ENCODE measurements at regions not wholly inside any gene's neighbourhood (a gene's known extent, or its start where the extent isn't known, plus 50 kb on each side); places are given as distances from the start of the nearest gene placed in this dataset.
A peak's percentile ranks its signal among the peaks of the same experiment; 100 is the strongest.

DNA sequence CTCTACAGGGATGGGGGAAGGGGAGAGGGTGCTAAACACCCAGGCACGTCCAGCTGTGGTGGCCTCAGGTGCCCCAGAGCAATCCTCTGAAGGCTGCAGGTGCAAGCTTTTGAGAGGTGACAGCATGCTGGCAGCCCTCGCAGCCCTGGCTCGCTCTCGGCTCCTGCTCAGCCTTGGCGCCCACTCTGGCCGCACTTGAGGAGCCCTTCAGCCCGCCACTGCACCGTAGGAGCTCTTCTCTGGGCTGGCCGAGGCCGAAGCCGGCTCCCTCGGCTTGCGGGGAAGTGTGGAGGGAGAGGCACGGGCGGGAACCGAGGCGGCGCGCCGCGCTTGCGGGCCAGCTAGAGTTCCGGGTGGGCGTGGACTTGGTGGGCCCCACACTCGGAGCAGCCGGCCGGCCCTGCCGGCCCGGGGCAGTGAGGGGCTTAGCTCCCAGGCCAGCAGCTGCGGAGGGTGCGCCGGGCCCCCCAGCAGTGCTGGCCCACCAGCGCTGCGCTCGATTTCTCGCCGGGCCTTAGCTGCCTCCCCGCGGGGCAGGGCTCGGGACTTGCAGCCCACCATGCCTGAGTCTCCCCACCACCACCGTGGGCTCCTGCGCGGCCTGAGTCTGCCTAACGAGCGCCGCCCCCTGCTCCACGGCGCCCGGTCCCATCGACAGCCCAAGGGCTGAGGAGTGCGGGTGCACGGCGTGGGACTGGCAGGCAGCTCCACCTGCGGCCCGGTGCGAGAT, 112.1 kb downstream of the TRIM29 start:
- no peaks in the 10 kb centered on the region for H3K36me3 Mint-ChIP-seq
- H3K9me3 Mint-ChIP-seq = no peaks in the 10 kb centered on the region
- ATAC-seq = no peak
- H3K27ac Mint-ChIP-seq = no peak overlapping the region
- H3K27me3 Mint-ChIP-seq = peaks cover 47% of the 10 kb centered on the region
- no peak overlapping the region for H3K4me3 Mint-ChIP-seq
- no peaks in the 10 kb centered on the region for H3K4me1 Mint-ChIP-seq

DNA sequence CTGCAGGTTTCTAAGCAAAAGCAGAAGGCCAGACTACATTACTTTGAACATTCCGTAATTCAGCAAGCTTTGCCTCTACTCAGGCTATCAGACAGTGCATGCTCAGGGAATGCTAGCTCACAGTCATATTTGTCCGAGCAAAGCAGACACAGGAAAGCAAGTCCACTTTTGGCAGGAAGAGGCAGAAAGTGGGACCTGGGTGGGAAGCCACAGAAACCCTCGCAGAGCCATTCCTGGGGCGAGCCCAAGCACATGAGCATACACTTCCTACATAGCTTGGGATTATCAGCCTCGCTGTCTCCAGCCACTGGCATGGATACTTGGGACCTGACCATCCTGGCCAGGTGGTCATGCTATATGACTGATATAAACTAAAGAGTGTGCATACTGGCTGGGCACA, 113.3 kb downstream of the TRIM29 start:
- H3K36me3 Mint-ChIP-seq = no peaks in the 10 kb centered on the region
- no peaks in the 10 kb centered on the region for H3K9me3 Mint-ChIP-seq
- no peaks in the 10 kb centered on the region for H3K4me1 Mint-ChIP-seq
- ATAC-seq = no peak
- peaks cover 40% of the 10 kb centered on the region for H3K27me3 Mint-ChIP-seq
- H3K4me3 Mint-ChIP-seq = no peak overlapping the region
- no peak overlapping the region for H3K27ac Mint-ChIP-seq

DNA sequence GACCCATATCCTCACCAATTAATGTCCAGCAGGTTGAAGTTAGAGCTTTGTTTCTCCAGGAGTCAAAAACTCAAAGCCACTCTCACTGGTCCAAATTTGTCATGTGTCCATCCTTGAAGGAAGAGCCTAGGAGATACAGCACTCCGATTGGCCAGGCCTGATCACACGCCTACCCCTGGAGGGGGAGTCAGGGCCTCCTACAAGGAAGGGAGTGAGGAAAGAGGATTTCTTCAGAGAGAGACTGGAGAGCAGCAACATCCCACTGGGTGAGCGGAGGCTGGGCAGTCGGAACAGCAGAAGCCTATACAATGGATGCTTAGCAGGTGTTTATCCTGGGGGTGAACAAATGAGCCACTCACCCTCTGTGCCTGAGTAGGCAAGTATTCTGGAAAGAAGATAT, 113.9 kb downstream of the TRIM29 start:
- Mint-ChIP-seq H3K27ac (no peak overlapping the region), H3K9me3 (no peaks in the 10 kb centered on the region), H3K4me3 (no peak overlapping the region), H3K36me3 (no peaks in the 10 kb centered on the region), H3K27me3 (peaks cover 34% of the 10 kb centered on the region), H3K4me1 (no peaks in the 10 kb centered on the region)
- no peak for ATAC-seq

DNA sequence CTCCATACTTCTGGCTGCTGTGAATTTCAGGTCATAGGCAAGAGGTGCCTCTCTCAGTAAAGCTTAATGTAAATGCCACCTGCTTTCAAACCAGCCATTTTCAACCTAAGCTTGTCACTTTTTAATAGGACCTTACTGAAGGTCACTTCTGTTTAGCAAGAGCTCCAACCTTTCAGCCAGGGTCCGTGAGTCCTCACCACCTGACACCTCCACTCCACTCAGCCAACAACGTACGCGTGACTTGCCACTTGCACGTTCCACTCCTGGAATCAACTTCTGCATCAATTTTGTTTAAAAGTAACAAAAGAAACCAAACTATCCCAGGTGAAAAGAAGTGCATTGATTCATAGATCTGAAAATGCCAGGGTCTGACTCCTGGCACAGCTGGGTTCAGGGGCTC, 114.4 kb downstream of the TRIM29 start:
- H3K27ac Mint-ChIP-seq = no peak overlapping the region
- no peak overlapping the region for H3K4me3 Mint-ChIP-seq
- peaks cover 29% of the 10 kb centered on the region for H3K27me3 Mint-ChIP-seq
- no peaks in the 10 kb centered on the region for H3K36me3 Mint-ChIP-seq
- H3K9me3 Mint-ChIP-seq = no peaks in the 10 kb centered on the region
- ATAC-seq = no peak
- no peaks in the 10 kb centered on the region for H3K4me1 Mint-ChIP-seq

DNA sequence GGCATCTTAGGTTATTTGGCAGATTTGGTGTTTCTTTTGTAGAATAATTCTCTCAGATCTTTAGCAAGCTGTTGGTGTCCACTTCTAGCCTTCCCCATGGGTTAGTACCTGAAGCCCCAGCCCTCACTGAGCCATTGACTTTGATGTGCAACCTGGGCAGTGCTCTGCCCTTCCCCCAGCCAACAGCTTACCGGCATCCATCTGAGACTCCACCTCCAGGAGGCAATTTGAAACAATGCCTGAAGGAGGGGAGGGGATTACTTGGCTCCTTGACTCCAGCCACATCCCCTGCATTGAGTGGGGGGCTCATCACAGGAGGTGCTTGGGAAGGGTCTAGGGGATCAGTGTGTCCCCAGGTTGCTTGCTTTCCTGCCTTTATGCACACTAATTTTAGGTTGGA, 114.8 kb downstream of the TRIM29 start:
- Mint-ChIP-seq H3K4me1 (no peaks in the 10 kb centered on the region), H3K4me3 (no peak overlapping the region), H3K27me3 (peaks cover 26% of the 10 kb centered on the region), H3K9me3 (no peaks in the 10 kb centered on the region), H3K36me3 (no peaks in the 10 kb centered on the region), H3K27ac (no peak overlapping the region)
- ATAC-seq = no peak

DNA sequence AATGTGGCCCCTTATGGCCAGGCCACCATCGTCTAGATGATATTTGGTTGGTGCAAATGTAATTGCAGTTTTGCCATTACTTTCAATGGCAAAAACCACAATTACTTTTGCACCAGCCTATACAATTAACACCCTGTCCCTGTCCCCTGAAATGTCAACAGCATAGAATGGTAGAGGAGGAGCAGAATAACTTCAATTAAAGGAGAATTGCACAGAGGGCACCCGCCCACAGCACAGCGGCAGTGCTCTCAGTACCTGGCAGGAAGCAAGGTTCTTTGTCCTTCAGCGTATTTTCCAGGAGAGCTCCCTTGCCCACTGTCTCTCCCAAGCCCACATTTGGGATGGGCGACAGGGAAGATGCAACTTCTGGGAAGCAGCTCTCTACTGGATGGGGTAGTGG, 115.3 kb downstream of the TRIM29 start:
- Mint-ChIP-seq H3K4me1 (no peaks in the 10 kb centered on the region), H3K4me3 (no peak overlapping the region), H3K27me3 (peaks cover 30% of the 10 kb centered on the region), H3K27ac (no peak overlapping the region), H3K36me3 (no peaks in the 10 kb centered on the region), H3K9me3 (no peaks in the 10 kb centered on the region)
- no peak for ATAC-seq

DNA sequence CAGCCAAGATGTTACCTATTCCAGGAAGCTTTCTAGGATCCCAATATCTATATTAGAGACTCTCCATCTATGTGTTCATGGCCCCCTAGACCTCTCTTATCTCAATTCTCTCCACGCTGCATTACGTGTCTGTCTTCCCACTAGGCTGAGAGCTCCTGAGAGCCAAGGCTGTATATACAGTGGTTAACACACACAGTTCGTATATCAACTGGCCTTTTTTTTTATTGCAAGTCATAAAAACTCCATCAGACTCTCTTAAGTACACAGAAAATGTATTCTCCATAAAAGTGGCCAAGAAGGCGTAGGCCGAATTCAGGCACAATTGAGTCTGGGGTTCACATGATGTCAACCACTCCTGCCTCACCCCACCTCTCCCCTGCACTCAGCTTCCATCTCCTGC, 115.9 kb downstream of the TRIM29 start:
- no peaks in the 10 kb centered on the region for H3K9me3 Mint-ChIP-seq

DNA sequence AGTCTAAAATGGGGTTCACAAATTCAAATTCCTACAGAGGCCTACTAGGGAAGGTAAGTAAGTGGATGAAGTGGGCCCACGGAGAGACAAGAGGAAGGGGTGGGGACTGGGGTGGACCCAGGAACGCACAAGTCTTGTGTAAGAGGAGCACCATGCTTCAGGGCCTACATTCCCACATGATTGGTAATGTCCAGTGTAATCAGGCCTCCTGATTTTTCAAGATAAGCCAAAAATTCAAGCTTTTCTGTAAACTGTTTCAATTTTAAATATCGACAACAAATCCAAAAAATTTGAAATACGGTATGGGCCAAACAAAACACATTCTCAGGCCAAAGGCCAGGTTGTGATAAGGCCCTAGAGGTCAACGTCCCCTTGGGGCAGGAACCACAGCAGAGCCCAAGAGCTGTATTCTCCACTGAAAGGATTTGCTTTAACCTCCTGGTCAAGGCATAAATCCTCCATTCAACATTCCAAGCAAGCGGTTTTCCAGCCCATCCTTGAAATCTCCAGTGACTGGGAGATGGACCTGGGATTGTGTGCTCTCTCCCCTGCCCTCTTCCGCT, 116.4 kb downstream of the TRIM29 start:
- no peaks in the 10 kb centered on the region for H3K36me3 Mint-ChIP-seq
- ATAC-seq = no peak
- H3K9me3 Mint-ChIP-seq = no peaks in the 10 kb centered on the region
- no peak overlapping the region for H3K4me3 Mint-ChIP-seq
- H3K27ac Mint-ChIP-seq = no peak overlapping the region
- H3K27me3 Mint-ChIP-seq = peaks cover 34% of the 10 kb centered on the region
- no peaks in the 10 kb centered on the region for H3K4me1 Mint-ChIP-seq

More for the DNA sequence above, 115.9 kb downstream of the TRIM29 start:
- H3K4me3 Mint-ChIP-seq = no peak overlapping the region
- no peaks in the 10 kb centered on the region for H3K36me3 Mint-ChIP-seq
- no peak for ATAC-seq
- H3K27me3 Mint-ChIP-seq = peaks cover 30% of the 10 kb centered on the region
- H3K27ac Mint-ChIP-seq = no peak overlapping the region
- no peaks in the 10 kb centered on the region for H3K4me1 Mint-ChIP-seq

DNA sequence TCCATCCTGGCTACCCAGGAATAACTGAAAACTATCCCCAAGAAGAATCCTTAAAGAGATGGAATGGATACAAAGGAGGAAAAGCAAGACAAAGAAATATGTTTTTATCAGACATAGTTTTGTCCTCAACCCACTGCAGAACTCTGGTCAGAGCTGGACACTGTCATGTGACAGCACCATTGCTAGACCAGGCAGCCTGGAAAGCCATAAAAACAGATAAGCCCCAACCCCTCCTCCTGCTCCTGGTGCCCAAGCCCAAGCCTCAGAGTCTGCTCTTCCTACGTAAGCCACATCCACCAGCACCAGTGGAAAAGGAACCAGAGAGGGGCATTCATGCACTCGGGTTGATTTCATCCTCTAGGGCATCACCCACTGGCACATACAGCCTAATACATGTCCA, 116.9 kb downstream of the TRIM29 start:
- Mint-ChIP-seq H3K4me3 (no peak overlapping the region), H3K27ac (no peak overlapping the region), H3K27me3 (peaks cover 39% of the 10 kb centered on the region), H3K9me3 (no peaks in the 10 kb centered on the region), H3K36me3 (no peaks in the 10 kb centered on the region), H3K4me1 (no peaks in the 10 kb centered on the region)
- ATAC-seq = no peak

DNA sequence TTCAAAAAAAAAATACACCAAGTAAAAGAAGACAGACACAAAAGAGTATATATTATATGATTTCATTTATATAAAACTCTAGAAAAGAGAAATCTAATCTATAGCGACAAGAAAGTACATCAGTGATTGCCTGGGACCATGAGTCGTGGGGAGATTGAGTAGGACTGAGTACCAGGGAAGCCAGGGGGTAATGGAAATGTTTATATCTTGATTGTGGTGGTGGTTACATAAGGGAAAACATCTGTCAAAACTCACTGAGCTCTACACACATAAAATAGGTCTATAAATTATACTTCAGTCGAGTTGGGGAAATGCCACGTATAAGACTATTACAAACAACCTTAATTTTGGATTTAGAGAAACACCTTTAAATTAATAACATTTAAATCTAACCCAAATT, 117.4 kb downstream of the TRIM29 start:
- ATAC-seq = no peak
- no peaks in the 10 kb centered on the region for H3K4me1 Mint-ChIP-seq
- no peak overlapping the region for H3K4me3 Mint-ChIP-seq
- H3K27ac Mint-ChIP-seq = no peak overlapping the region
- no peaks in the 10 kb centered on the region for H3K36me3 Mint-ChIP-seq
- H3K9me3 Mint-ChIP-seq = no peaks in the 10 kb centered on the region
- peaks cover 44% of the 10 kb centered on the region for H3K27me3 Mint-ChIP-seq

DNA sequence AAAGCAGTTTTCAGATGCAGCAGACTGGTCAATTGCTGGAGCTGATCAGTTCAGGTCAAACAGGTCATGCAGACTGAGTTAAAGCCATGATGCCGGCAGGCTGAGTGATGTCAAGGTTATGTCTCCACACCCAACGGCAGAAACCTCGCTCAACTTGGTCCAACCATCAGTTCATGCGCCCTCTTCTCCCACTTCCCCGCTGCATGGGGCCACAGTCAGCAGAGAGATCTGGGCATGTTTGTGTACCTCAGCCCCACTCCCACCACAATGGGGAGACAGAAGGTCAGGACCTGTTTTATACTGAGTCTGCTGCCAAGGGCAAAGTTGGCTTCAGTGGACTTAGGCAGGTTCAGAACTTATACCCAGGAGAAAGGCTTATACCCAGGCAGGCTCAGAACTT, 118.7 kb downstream of the TRIM29 start:
- no peak for ATAC-seq
- peaks cover 55% of the 10 kb centered on the region for H3K27me3 Mint-ChIP-seq
- H3K36me3 Mint-ChIP-seq = no peaks in the 10 kb centered on the region
- no peak overlapping the region for H3K4me3 Mint-ChIP-seq
- H3K4me1 Mint-ChIP-seq = no peaks in the 10 kb centered on the region
- H3K27ac Mint-ChIP-seq = no peak overlapping the region
- no peaks in the 10 kb centered on the region for H3K9me3 Mint-ChIP-seq

DNA sequence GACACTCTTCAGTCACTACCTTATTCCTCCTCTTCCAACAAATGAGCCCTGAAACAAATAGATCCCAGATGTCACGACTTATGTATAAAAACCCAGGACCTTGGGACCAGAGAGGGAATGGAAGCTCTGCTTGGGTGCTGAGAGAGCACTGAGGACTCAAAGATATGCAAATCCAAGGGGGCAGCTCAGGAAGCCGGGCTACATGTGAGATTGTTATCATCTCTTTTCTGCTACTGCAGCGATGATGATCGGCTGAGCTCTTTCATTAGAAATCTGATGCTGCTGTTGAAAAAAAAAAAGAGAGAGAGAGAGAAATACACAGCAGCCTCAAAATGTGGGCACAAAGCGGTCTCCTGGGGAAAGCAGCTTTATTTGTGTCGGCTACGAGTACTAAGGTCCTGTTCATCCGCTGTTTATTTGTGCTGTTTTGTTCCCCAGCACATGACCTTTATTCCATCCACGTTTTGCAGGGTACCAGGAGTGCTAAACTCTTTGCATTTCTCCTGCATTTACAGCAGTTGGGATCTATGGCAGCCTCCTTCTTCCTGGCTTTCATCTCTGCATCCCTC, 120.2 kb downstream of the TRIM29 start:
- Mint-ChIP-seq H3K27me3 (peaks cover 44% of the 10 kb centered on the region), H3K4me1 (no peaks in the 10 kb centered on the region), H3K4me3 (no peak overlapping the region), H3K9me3 (no peaks in the 10 kb centered on the region), H3K36me3 (no peaks in the 10 kb centered on the region), H3K27ac (no peak overlapping the region)
- ATAC-seq = no peak

DNA sequence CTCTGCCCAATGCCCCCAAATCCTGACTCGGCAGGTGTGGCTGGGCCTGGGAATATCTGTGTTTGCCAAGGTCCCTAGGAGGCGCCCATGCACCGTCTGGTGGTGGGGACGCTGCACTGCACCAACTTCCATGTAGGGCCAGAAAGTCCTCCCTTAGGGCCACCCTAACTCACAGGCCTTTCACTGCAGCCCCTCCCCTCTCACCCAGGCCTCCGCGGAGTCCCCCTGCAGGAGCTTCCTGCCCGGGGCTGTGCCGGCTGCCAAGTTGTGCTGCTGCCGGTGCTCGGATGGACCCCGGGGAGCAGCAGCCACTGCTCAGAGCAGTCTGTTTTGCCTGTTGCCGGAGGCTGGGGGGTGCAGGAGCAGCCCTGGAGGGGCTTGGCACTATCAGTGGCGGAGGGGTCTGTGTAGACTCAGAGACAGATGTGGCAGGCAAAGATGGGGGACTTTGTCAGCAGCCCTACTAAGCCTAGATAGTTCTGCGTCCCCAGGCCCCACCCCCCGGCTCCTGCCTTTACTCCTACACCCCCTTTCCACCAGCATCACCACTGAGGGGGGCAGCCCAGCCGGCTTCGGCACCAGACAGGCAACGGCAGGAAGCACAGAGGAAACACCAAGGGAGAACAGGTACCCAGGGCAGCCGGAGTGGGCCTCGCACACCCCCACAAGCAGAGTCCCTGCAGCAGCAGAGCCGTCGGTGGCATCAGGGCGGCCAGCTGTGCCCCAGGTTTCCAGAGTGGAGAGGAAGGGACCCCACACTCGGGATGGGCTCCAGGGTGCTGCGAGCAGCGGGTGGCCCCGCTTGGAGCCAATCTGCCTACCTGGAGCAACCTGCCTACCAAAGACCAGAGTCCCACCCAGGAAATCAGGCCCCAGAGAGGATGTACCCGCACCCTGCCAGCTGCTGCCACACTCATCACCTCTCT, 124.3 kb downstream of the TRIM29 start:
- Mint-ChIP-seq H3K36me3 (no peaks in the 10 kb centered on the region), H3K9me3 (no peaks in the 10 kb centered on the region), H3K4me1 (no peaks in the 10 kb centered on the region), H3K27me3 (peaks cover 74% of the 10 kb centered on the region), H3K27ac (no peak overlapping the region), H3K4me3 (no peak overlapping the region)
- peak; percentile 32 for ATAC-seq

DNA sequence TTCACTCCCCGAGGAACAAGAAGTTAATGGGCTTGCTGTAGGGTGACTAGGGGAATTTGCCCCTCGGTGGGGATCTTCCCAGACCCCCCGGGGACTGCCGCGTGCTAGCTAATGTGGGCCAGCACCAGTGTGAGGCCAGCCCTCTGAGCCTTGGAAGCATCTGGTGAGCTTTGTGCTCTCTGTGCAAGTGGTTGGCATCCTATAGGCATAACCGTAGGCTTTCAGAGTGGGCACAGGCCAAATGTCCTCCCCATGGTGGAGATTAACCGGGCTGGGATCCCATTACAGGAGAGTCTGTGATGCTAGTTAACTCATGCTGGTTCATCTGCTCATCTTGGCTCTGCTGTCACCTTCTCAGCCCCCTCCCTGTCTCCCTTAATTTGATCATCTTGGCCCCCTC, 125.7 kb downstream of the TRIM29 start:
- peaks cover 73% of the 10 kb centered on the region for H3K27me3 Mint-ChIP-seq
- no peak overlapping the region for H3K27ac Mint-ChIP-seq
- H3K36me3 Mint-ChIP-seq = no peaks in the 10 kb centered on the region
- no peak overlapping the region for H3K4me3 Mint-ChIP-seq
- ATAC-seq = no peak
- H3K9me3 Mint-ChIP-seq = no peaks in the 10 kb centered on the region
- H3K4me1 Mint-ChIP-seq = no peaks in the 10 kb centered on the region

DNA sequence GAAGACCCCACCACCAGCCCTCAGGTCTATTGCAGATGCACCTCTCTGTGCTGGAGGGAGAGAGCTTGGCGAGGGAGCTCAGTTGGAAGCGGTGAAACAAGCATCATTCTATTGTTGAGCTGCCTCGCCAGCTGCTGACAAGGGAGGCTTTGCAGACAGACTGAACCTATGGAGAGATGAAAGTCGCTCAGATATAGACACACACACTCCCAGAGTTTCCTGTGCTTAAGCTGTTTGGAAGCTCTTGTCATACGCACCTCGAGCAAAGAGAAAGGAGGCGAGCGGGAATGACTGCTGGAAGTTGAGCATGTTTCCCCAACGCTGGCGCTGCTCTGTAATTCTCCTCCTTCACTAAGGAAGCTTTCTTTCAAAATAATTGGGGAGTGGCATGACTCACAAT, 126.1 kb downstream of the TRIM29 start:
- Mint-ChIP-seq H3K27me3 (peaks cover 69% of the 10 kb centered on the region), H3K36me3 (no peaks in the 10 kb centered on the region), H3K4me1 (no peaks in the 10 kb centered on the region), H3K9me3 (no peaks in the 10 kb centered on the region), H3K27ac (no peak overlapping the region), H3K4me3 (no peak overlapping the region)
- no peak for ATAC-seq

Measured in stimulated activated memory B cell treated with anti-CD40 and anti-IgM and Interleukin-4, amounts not matched to agents 10 μg/mL and 1 μg/mL and 100 μg/mL, for 72 hours (primary cell).